ENCODE measurements at regions not wholly inside any gene's neighbourhood (a gene's known extent, or its start where the extent isn't known, plus 50 kb on each side); places are given as distances from the start of the nearest gene placed in this dataset.
"Not testable (repeated sequence)": the region's sequence is repeated elsewhere in the genome, so short reads cannot be mapped to it uniquely, and the experiment has no call there.

GRCh38 chr21:9036966-9037587 is 1484.3 kb upstream of the TPTE start:
- TF ChIP-seq CTCF, POLR2A (IDR thresholded peaks at IDR 0.05): not testable (repeated sequence)

All from thyroid gland (tissue), 4 donors.